Caco-2 (cell line): ENCODE measurements at regions not wholly inside any gene's neighbourhood (a gene's known extent, or its start where the extent isn't known, plus 50 kb on each side); places are given as distances from the start of the nearest gene placed in this dataset.
"Not testable (repeated sequence)": the region's sequence is repeated elsewhere in the genome, so short reads cannot be mapped to it uniquely, and the experiment has no call there.

Experiments
- BruUV-seq: library from RNA; stranded (reverse); fragments of 400-500 nt; replicated peaks from 2 replicates; lab custom pipeline; 2021; lab: Mats Ljungman, UMichigan
- CTCF ChIA-PET: fragments of 300-600 bp; sonication (Branson Sonifier 250); formaldehyde crosslinking; loops from one replicate; lab custom pipeline; 2022; ENCODE audit warnings: antibody characterized with exemption; lab: Charles Lee
- POLR2A ChIA-PET: fragments of 300-600 bp; sonication (Branson Sonifier 250); formaldehyde crosslinking; loops from one replicate; lab custom pipeline; 2022; ENCODE audit warnings: antibody characterized with exemption; lab: Charles Lee
- DNase-seq, 2 experiments: peaks; one replicate each; pipeline versions ENCODE4 v3.0.0 to v3.0.0-alpha.2; 2020 to 2022
- H3K27me3 ChIP-seq: replicated peaks from 2 replicates; pipeline ENCODE4 v1.6.0; 2011; ENCODE audit warnings: low read length; ENCODE audit not compliant: control insufficient read depth, insufficient read depth
- H3K36me3 ChIP-seq: 2 replicates; pipeline ENCODE4 v1.5.1; 2011; ENCODE audit warnings: low read length; ENCODE audit not compliant: control insufficient read depth, insufficient read depth
- H3K4me1 ChIP-seq: fragments of 250-450 bp; sonication (Bioruptor Pico); 2 replicates; pipeline ENCODE4 v1.5.1; 2020; ENCODE audit warnings: mild to moderate bottlenecking
- H3K4me3 ChIP-seq: 2 replicates; pipeline ENCODE4 v1.5.1; 2011; ENCODE audit warnings: low read depth, mild to moderate bottlenecking, control low read depth, low read length
- H3K9me3 ChIP-seq: fragments of 250-450 bp; sonication (Bioruptor Pico); 2 replicates; pipeline ENCODE4 v1.5.1; 2020; ENCODE audit warnings: mild to moderate bottlenecking, moderate library complexity
- H3K27ac Mint-ChIP-seq: one replicate; pipeline ENCODE4 v1.8.0; 2022; ENCODE audit warnings: mixed read lengths; ENCODE audit not compliant: unreplicated experiment
- H3K27me3 Mint-ChIP-seq: one replicate; pipeline ENCODE4 v1.8.0; 2022; ENCODE audit warnings: mixed read lengths; ENCODE audit not compliant: insufficient read depth, unreplicated experiment
- H3K36me3 Mint-ChIP-seq: one replicate; pipeline ENCODE4 v1.8.0; 2022; ENCODE audit warnings: mild to moderate bottlenecking, mixed read lengths; ENCODE audit not compliant: insufficient read depth, unreplicated experiment
- H3K4me1 Mint-ChIP-seq: one replicate; pipeline ENCODE4 v1.8.0; 2022; ENCODE audit warnings: low read depth, mixed read lengths; ENCODE audit not compliant: unreplicated experiment
- H3K4me3 Mint-ChIP-seq: one replicate; pipeline ENCODE4 v1.8.0; 2022; ENCODE audit warnings: mild to moderate bottlenecking, moderate library complexity, mixed read lengths; ENCODE audit not compliant: unreplicated experiment
- H3K9me3 Mint-ChIP-seq: one replicate; pipeline ENCODE4 v1.8.0; 2022; ENCODE audit warnings: mixed read lengths; ENCODE audit not compliant: unreplicated experiment
- intact Hi-C: fragments of 100-400 bp; cut with micrococcal nuclease; formaldehyde crosslinking; loops from one replicate; pipeline ENCODE4 v1.10.0; 2022; ENCODE audit not compliant: unreplicated experiment
- TF ChIP-seq, protein P1 (sequence below), 2 experiments: fragments of 200-600 bp in 1 of 2; IDR thresholded peaks; 1 replicate in 1 of 2; 2 replicates in 1 of 2; pipeline versions ENCODE4 v1.5.1 to v1.8.0; 2011 to 2022; ENCODE audit warnings: antibody characterized with exemption in 1 of 2, control low read depth in 1 of 2, inconsistent platforms in 1 of 2, low read depth in 1 of 2, low read length in 1 of 2, mild to moderate bottlenecking in 1 of 2, moderate library complexity in 1 of 2; ENCODE audit not compliant: insufficient read depth in 1 of 2, severe bottlenecking in 1 of 2, unreplicated experiment in 1 of 2

DNA sequence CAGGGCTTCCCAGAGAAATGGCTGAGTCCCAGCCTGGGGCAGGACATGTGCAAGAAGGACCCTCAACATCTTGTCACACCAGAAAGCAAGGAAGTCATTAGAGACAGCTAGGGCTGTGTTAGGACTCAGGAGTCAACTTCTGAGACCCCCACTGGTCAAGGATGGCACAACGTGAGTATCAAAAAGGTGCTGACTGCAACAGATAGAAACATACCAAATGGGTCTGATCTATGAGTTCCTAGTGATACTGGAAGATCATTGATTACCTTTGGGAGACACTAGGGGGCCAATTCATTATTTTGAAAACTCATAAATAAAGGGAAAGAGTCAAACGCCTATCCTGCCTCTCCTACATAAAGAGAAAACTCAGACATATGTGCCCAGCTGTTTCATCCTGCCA is 73.5 kb upstream of the GJB6 start:
- BruUV-seq: no TSS peak
- Mint-ChIP-seq H3K4me3 (no peak overlapping the region), H3K27me3 (peaks cover 11% of the 10 kb centered on the region), H3K27ac (no peak overlapping the region), H3K4me1 (no peaks in the 10 kb centered on the region), H3K9me3 (no peaks in the 10 kb centered on the region), H3K36me3 (no peaks in the 10 kb centered on the region)
- Histone ChIP-seq H3K4me1 (no peaks in the 10 kb centered on the region), H3K36me3 (no peaks in the 10 kb centered on the region), H3K27me3 (peaks cover 4% of the 10 kb centered on the region), H3K9me3 (peaks cover 4% of the 10 kb centered on the region; the same call in 1 of the 2 replicates), H3K4me3 (no peak overlapping the region)
- intact Hi-C loops: no loop called here
- ChIA-PET POLR2A (no interaction called here), CTCF (no interaction called here)
- no peak for DNase-seq
- TF ChIP-seq, protein P1, sequence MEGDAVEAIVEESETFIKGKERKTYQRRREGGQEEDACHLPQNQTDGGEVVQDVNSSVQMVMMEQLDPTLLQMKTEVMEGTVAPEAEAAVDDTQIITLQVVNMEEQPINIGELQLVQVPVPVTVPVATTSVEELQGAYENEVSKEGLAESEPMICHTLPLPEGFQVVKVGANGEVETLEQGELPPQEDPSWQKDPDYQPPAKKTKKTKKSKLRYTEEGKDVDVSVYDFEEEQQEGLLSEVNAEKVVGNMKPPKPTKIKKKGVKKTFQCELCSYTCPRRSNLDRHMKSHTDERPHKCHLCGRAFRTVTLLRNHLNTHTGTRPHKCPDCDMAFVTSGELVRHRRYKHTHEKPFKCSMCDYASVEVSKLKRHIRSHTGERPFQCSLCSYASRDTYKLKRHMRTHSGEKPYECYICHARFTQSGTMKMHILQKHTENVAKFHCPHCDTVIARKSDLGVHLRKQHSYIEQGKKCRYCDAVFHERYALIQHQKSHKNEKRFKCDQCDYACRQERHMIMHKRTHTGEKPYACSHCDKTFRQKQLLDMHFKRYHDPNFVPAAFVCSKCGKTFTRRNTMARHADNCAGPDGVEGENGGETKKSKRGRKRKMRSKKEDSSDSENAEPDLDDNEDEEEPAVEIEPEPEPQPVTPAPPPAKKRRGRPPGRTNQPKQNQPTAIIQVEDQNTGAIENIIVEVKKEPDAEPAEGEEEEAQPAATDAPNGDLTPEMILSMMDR (IDR thresholded peaks at IDR 0.05; ENCODE audit: insufficient read depth in 1 of 2, low read depth in 1 of 2, low read length in 1 of 2, severe bottlenecking in 1 of 2, unreplicated experiment in 1 of 2): no peak

DNA sequence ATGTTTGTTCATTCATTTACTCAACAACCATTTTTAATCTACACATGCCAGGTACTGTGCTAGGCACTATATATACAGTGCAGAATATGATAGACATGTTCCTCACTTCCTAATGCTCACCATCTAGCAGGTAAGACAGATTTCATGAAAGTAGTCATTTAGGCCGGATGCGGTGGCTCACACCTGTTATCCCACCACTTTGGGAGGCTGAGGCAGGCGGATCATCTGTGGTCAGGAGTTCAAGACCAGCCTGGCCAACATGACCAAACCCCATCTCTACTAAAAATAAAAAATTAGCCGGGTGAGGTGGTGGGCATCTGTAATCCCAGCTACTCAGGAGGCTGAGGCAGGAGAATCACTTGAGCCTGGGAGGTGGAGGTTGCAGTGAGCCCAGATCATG is 71.9 kb upstream of the GJB6 start:
- H3K4me1 Mint-ChIP-seq, H3K4me3 Mint-ChIP-seq, H3K27ac Mint-ChIP-seq, CTCF ChIA-PET, H3K9me3 Mint-ChIP-seq, DNase-seq, H3K36me3 ChIP-seq, BruUV-seq, H3K27me3 Mint-ChIP-seq, H3K27me3 ChIP-seq, H3K9me3 ChIP-seq, H3K36me3 Mint-ChIP-seq, POLR2A ChIA-PET, H3K4me1 ChIP-seq, H3K4me3 ChIP-seq, intact Hi-C loops: not testable (repeated sequence)

DNA sequence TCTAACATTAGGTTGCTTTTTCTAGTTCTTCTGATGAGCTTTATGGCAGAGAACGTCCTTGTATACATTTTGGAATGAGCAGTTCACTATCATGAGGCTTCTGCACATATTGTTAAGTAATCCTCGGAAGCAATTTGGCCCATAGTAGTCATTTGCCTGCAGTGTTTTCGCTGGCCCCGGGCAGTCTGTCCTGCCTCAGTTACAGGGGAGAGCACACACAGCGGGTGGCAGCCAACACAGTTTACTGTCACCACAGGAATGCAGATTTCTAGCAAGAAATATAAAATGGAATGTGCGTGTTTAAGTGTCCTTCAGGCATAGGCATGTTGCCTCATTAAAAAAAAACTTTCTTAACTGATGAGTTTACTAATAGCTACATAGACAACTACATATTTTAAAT is 71.5 kb upstream of the GJB6 start:
- CTCF ChIA-PET: no interaction called here
- Histone ChIP-seq H3K4me3 (no peak overlapping the region), H3K27me3 (peaks cover 4% of the 10 kb centered on the region), H3K36me3 (no peaks in the 10 kb centered on the region), H3K9me3 (peaks cover 4% of the 10 kb centered on the region; the same call in 1 of the 2 replicates), H3K4me1 (peaks cover 6% of the 10 kb centered on the region)
- TF ChIP-seq, protein P1 (IDR thresholded peaks at IDR 0.05; ENCODE audit: insufficient read depth in 1 of 2, low read depth in 1 of 2, low read length in 1 of 2, severe bottlenecking in 1 of 2, unreplicated experiment in 1 of 2): no peak
- Mint-ChIP-seq H3K4me1 (no peaks in the 10 kb centered on the region), H3K9me3 (no peaks in the 10 kb centered on the region), H3K4me3 (no peak overlapping the region), H3K36me3 (no peaks in the 10 kb centered on the region), H3K27me3 (peaks cover 8% of the 10 kb centered on the region), H3K27ac (no peak overlapping the region)
- intact Hi-C loops: no loop called here
- no peak for DNase-seq
- POLR2A ChIA-PET: no interaction called here
- no TSS peak for BruUV-seq
